ENCODE measurements at regions not wholly inside any gene's neighbourhood (a gene's known extent, or its start where the extent isn't known, plus 50 kb on each side); places are given as distances from the start of the nearest gene placed in this dataset.

DNA sequence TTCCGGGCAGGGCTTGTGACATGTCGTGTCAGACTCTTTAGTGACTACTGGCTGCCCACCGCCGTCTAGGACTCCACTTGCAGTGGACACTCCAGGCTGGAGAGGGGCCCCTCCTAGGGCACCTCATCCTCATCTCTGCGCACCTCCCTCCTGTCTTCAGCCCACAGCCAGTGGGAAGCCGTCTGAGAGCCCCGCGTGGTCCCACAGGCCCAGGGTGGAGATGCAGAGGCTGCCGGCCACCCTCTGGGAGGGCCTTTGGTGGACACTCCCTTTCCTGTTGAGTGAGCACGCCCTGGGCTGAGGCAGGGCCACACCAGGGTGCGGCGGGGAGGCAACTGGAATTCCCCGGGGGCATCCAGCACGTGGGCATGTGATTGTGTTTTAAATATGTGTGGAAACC is 80.5 kb downstream of the IRX2 start:
- TF ChIP-seq, protein P1, sequence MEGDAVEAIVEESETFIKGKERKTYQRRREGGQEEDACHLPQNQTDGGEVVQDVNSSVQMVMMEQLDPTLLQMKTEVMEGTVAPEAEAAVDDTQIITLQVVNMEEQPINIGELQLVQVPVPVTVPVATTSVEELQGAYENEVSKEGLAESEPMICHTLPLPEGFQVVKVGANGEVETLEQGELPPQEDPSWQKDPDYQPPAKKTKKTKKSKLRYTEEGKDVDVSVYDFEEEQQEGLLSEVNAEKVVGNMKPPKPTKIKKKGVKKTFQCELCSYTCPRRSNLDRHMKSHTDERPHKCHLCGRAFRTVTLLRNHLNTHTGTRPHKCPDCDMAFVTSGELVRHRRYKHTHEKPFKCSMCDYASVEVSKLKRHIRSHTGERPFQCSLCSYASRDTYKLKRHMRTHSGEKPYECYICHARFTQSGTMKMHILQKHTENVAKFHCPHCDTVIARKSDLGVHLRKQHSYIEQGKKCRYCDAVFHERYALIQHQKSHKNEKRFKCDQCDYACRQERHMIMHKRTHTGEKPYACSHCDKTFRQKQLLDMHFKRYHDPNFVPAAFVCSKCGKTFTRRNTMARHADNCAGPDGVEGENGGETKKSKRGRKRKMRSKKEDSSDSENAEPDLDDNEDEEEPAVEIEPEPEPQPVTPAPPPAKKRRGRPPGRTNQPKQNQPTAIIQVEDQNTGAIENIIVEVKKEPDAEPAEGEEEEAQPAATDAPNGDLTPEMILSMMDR (IDR thresholded peaks at IDR 0.05) = no peak
- no peak overlapping the region for H3K4me3 ChIP-seq
- H3K27ac ChIP-seq = no peak overlapping the region
- ATAC-seq (ENCODE audit: insufficient number of reproducible peaks, low FRiP score, low read depth) (no peak), DNase-seq (ENCODE audit: low spot score) (no peak)
- H3K4me1 ChIP-seq (ENCODE audit: control insufficient read depth in 1 of 2, low read depth in 2 of 2) = no peaks in the 10 kb centered on the region
- H3K36me3 ChIP-seq = no peaks in the 10 kb centered on the region
- no peaks in the 10 kb centered on the region for H3K27me3 ChIP-seq (replicated peaks; ENCODE audit: insufficient read depth)
- no peaks in the 10 kb centered on the region for H3K9me3 ChIP-seq

DNA sequence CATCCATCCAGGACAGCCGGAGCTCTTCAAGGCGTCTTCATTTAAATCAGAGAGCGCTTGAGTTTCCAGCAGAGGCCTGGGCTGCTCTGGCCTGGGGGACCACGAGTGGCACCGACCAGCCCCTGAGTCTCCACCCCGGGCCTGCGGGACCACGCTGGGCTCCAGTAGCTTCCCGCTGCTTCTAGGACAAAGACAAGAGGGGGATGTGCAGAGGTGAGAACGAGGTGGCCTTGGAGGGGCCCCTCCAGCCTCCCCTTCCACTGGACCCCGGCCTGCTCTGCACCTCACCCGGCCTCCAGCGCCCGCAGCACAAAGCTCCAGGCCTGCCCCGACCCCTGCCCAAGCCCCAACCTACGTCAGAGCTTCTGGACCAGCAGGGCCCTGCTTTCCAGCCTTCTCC is 81.6 kb downstream of the IRX2 start:
- no peak overlapping the region for H3K4me3 ChIP-seq
- no peaks in the 10 kb centered on the region for H3K27me3 ChIP-seq (replicated peaks; ENCODE audit: insufficient read depth)
- H3K27ac ChIP-seq = no peak overlapping the region
- no peaks in the 10 kb centered on the region for H3K36me3 ChIP-seq
- TF ChIP-seq, protein P1 (IDR thresholded peaks at IDR 0.05) = no peak
- no peaks in the 10 kb centered on the region for H3K4me1 ChIP-seq (ENCODE audit: control insufficient read depth in 1 of 2, low read depth in 2 of 2)
- ATAC-seq (ENCODE audit: insufficient number of reproducible peaks, low FRiP score, low read depth) (no peak), DNase-seq (ENCODE audit: low spot score) (no peak)
- H3K9me3 ChIP-seq = no peaks in the 10 kb centered on the region

DNA sequence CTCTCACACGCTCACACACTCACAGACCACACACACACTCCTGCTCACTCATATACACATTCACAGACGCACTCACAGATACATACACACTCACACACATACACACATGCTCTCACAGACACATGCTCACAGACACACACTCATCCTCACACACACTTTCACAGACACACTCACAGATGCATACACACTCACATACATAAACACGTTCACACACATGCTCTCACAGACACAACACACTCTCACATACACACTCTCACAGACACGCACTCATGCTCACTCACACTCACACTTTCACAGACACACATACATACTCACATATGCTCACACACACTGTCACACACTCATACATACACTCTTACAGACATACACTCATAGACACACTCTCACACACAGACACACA is 82.2 kb downstream of the IRX2 start:
- Histone ChIP-seq H3K27me3 (replicated peaks; ENCODE audit: insufficient read depth) (no peaks in the 10 kb centered on the region), H3K4me1 (ENCODE audit: control insufficient read depth in 1 of 2, low read depth in 2 of 2) (no peaks in the 10 kb centered on the region), H3K27ac (no peak overlapping the region), H3K4me3 (no peak overlapping the region), H3K9me3 (no peaks in the 10 kb centered on the region), H3K36me3 (no peaks in the 10 kb centered on the region)
- ATAC-seq (ENCODE audit: insufficient number of reproducible peaks, low FRiP score, low read depth) = no peak
- TF ChIP-seq, protein P1 (IDR thresholded peaks at IDR 0.05) = no peak
- DNase-seq (ENCODE audit: low spot score) = no peak

DNA sequence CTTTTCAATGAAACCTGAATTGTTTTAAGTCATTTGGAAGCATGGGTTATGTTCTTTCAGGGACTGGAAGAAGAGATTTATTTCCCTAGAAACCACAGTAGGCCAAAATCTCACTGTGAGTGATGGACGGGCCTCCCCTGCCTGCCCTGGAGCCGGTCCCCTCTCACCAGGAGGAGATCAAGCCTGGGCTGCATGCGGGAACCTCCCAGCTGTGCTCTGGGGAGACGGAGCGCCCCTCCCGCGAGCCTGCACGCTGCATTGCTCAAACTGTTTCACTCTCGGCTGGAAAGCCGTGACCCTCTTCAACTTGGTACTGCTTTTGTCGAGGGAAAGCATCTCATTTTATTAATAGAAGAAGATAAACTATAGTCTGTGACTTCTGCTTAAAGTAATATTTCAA is 85.4 kb downstream of the IRX2 start:
- Histone ChIP-seq H3K4me1 (ENCODE audit: control insufficient read depth in 1 of 2, low read depth in 2 of 2) (no peaks in the 10 kb centered on the region), H3K36me3 (no peaks in the 10 kb centered on the region), H3K4me3 (no peak overlapping the region), H3K27me3 (replicated peaks; ENCODE audit: insufficient read depth) (no peaks in the 10 kb centered on the region), H3K9me3 (no peaks in the 10 kb centered on the region), H3K27ac (no peak overlapping the region)
- TF ChIP-seq, protein P1 (IDR thresholded peaks at IDR 0.05) = no peak
- ATAC-seq (ENCODE audit: insufficient number of reproducible peaks, low FRiP score, low read depth) (no peak), DNase-seq (ENCODE audit: low spot score) (no peak)

DNA sequence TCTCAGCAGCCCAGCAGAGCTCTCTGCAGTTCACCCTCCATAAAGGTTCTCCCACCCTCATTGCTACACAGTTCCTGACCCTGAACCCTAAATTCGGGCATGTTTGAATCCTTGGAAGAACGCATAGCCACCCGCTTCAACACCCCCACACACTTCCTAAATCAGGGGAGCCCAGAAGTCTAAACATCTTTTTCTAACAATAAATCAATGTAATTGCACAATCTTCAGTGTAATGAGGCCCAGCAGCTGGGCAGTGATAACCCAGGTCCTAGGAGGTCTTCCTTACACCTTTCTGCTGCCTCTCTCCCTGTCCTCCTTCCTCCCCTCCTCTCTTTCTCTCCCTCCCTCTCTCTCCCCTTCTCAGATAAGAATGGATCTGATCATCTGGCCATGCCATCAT is 88.0 kb downstream of the IRX2 start:
- Histone ChIP-seq H3K4me3 (no peak overlapping the region), H3K9me3 (no peaks in the 10 kb centered on the region), H3K36me3 (no peaks in the 10 kb centered on the region), H3K27ac (no peak overlapping the region), H3K27me3 (replicated peaks; ENCODE audit: insufficient read depth) (no peaks in the 10 kb centered on the region), H3K4me1 (ENCODE audit: control insufficient read depth in 1 of 2, low read depth in 2 of 2) (no peaks in the 10 kb centered on the region)
- TF ChIP-seq, protein P1 (IDR thresholded peaks at IDR 0.05) = no peak
- no peak for ATAC-seq (ENCODE audit: insufficient number of reproducible peaks, low FRiP score, low read depth)
- DNase-seq (ENCODE audit: low spot score) = no peak
